Left colon (tissue), 2 donors: ENCODE measurements at regions not wholly inside any gene's neighbourhood (a gene's known extent, or its start where the extent isn't known, plus 50 kb on each side); places are given as distances from the start of the nearest gene placed in this dataset.
"Not testable (repeated sequence)": the region's sequence is repeated elsewhere in the genome, so short reads cannot be mapped to it uniquely, and the experiment has no call there.

Experiments used
- ATAC-seq: fragments of 200-7000 bp; cut with Tn5 transposase; one replicate; pipeline ENCODE4 v1.9.1; 2020; ENCODE audit warnings: mild to moderate bottlenecking, moderate library complexity
- DNase-seq, 2 donors: peaks; one replicate each; pipeline ENCODE4 v3.0.0-alpha.2; 2020
- intact Hi-C, 2 donors: fragments of 100-400 bp; cut with DNase I in 1 of 2; cut with micrococcal nuclease in 1 of 2; formaldehyde crosslinking; loops; one replicate each; pipeline versions ENCODE4 v1.11.2 to v1.14.0; 2022; cut with DNase I, micrococcal nuclease
- donor health status: DM: no; HTN: no; CAD: no.
- donor health status: DM: yes; HTN: yes; CAD: no.

GRCh38 chr21:9771466-9772347 is 749.7 kb upstream of the TPTE start:
- DNase-seq, intact Hi-C loops, ATAC-seq: not testable (repeated sequence)

GRCh38 chr21:9772348-9772672 is 749.1 kb upstream of the TPTE start:
- DNase-seq (no peak), ATAC-seq (no peak)
- intact Hi-C loops, result no loop called here

- intact Hi-C loops, ATAC-seq, DNase-seq: not testable (repeated sequence)
Measured at GRCh38 chr21:9772877-9773420, 748.4 kb upstream of the TPTE start.

- no peak for DNase-seq
- intact Hi-C loops, result no loop called here
- ATAC-seq, result no peak
Measured at GRCh38 chr21:9774347-9774746, 747.0 kb upstream of the TPTE start.

- DNase-seq, ATAC-seq, intact Hi-C loops: not testable (repeated sequence)
Measured at GRCh38 chr21:9774901-9775593, 746.3 kb upstream of the TPTE start.

GRCh38 chr21:9775877-9776276 is 745.5 kb upstream of the TPTE start:
- DNase-seq, intact Hi-C loops, ATAC-seq: not testable (repeated sequence)

GRCh38 chr21:9776286-9777020 is 744.9 kb upstream of the TPTE start:
- ATAC-seq, DNase-seq, intact Hi-C loops: not testable (repeated sequence)

- DNase-seq, intact Hi-C loops, ATAC-seq: not testable (repeated sequence)
Measured at GRCh38 chr21:9778541-9778940, 742.8 kb upstream of the TPTE start.

GRCh38 chr21:9780441-9780937 is 740.9 kb upstream of the TPTE start:
- no peak for ATAC-seq
- no peak for DNase-seq
- intact Hi-C loops, result no loop called here

- intact Hi-C loops, DNase-seq, ATAC-seq: not testable (repeated sequence)
Measured at GRCh38 chr21:9783587-9783986, 737.8 kb upstream of the TPTE start.

- DNase-seq, ATAC-seq, intact Hi-C loops: not testable (repeated sequence)
Measured at GRCh38 chr21:9784201-9784600, 737.2 kb upstream of the TPTE start.

GRCh38 chr21:9786092-9786491 is 735.3 kb upstream of the TPTE start:
- DNase-seq, intact Hi-C loops, ATAC-seq: not testable (repeated sequence)

- ATAC-seq, DNase-seq, intact Hi-C loops: not testable (repeated sequence)
Measured at GRCh38 chr21:9788281-9788680, 733.1 kb upstream of the TPTE start.

GRCh38 chr21:9790354-9790753 is 731.0 kb upstream of the TPTE start:
- DNase-seq, ATAC-seq, intact Hi-C loops: not testable (repeated sequence)

GRCh38 chr21:9791453-9791852 is 729.9 kb upstream of the TPTE start:
- ATAC-seq, DNase-seq, intact Hi-C loops: not testable (repeated sequence)

- ATAC-seq, DNase-seq, intact Hi-C loops: not testable (repeated sequence)
Measured at GRCh38 chr21:9795291-9795690, 726.1 kb upstream of the TPTE start.

GRCh38 chr21:9796293-9796692 is 725.1 kb upstream of the TPTE start:
- DNase-seq, intact Hi-C loops, ATAC-seq: not testable (repeated sequence)

GRCh38 chr21:9807675-9808074 is 713.7 kb upstream of the TPTE start:
- DNase-seq, intact Hi-C loops, ATAC-seq: not testable (repeated sequence)
